IPS DF 6.9 (cell line): ENCODE measurements at regions not wholly inside any gene's neighbourhood (a gene's known extent, or its start where the extent isn't known, plus 50 kb on each side); places are given as distances from the start of the nearest gene placed in this dataset.

Experiments
- DNase-seq: peaks from one replicate; pipeline ENCODE4 v3.0.0-alpha.2; 2013; ENCODE audit warnings: low read depth, low spot score
- H3K27ac ChIP-seq: one replicate; pipeline ENCODE4 v1.5.1; 2013; ENCODE audit warnings: low read length, control low read depth
- H3K27me3 ChIP-seq: 2 replicates; pipeline ENCODE4 v1.6.1; 2013; ENCODE audit warnings: mild to moderate bottlenecking, low read length; ENCODE audit not compliant: control insufficient read depth, insufficient read depth
- H3K36me3 ChIP-seq: 2 replicates; pipeline ENCODE4 v1.6.1; 2013; ENCODE audit warnings: low read length; ENCODE audit not compliant: control insufficient read depth, insufficient read depth
- H3K4me1 ChIP-seq: 2 replicates; pipeline ENCODE4 v1.6.1; 2013; ENCODE audit warnings: low read length; ENCODE audit not compliant: control insufficient read depth, insufficient read depth
- H3K4me3 ChIP-seq: 2 replicates; pipeline ENCODE4 v1.5.1; 2013; ENCODE audit warnings: mild to moderate bottlenecking, low read length
- H3K9me3 ChIP-seq: 2 replicates; pipeline ENCODE4 v1.6.1; 2013; ENCODE audit warnings: low read length, inconsistent platforms; ENCODE audit not compliant: control insufficient read depth, insufficient read depth
- WGBS: extraction: QIAGEN DNeasy Blood & Tissue Kit; methylation state at CpG from one replicate; pipeline ENCODE4 v1.1.7; 2013; ENCODE audit warnings: mixed read lengths, missing lambda C conversion rate; ENCODE audit not compliant: insufficient read length, insufficient coverage; 5-methylcytosine and 5-hydroxymethylcytosine counted together

- Histone ChIP-seq H3K4me1 (no peaks in the 10 kb centered on the region), H3K27me3 (no peaks in the 10 kb centered on the region), H3K27ac (no peak overlapping the region), H3K36me3 (no peaks in the 10 kb centered on the region), H3K9me3 (no peaks in the 10 kb centered on the region), H3K4me3 (no peak overlapping the region)
- DNase-seq, result no peak
- WGBS, result no CpG with 5 or more reads among the region's 9 CpGs
Observed at GRCh38 chr21:39014747-39015146, 168.5 kb downstream of the PSMG1 start.

DNA sequence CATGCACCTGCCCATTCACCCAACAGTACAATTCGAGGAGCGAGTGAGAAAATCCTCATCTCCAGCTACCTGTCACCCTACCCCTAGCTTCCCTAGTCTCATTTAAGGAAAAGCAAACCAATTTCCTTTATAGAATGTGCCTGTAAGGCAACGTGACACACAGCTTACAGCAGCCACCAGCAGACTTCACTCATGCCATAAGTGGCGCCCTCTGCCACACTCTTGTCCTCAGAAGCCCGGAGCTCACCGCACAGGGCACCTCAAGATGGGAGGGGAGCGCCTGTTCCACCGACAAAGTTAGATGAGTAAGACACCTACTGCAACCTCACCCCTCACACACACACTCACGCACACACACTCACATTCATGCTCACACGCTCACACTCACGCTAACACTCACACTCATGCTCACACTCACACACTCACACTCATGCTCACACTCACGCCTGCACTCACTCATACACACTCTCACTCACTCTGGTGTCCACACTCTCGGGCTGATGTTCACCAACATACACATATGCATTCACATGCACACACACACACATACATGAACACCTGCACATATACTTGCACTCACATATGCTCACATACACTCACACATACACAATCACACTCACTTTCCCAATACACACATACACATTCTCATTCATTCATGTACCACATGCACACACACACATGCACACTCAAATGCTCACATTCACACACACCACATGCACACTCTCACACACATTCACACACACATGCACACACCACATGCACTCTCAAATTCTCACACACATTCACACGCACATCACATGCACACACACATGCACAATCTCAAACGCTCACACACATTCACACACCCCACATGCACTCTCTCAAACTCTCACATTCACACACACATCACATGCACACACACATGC is 170.7 kb downstream of the PSMG1 start:
- Histone ChIP-seq H3K36me3 (no peaks in the 10 kb centered on the region), H3K27ac (no peak overlapping the region), H3K9me3 (no peaks in the 10 kb centered on the region), H3K27me3 (no peaks in the 10 kb centered on the region), H3K4me1 (no peaks in the 10 kb centered on the region), H3K4me3 (no peak overlapping the region)
- 100% methylated on average over 5 of the region's 15 CpGs for WGBS
- no peak for DNase-seq

DNA sequence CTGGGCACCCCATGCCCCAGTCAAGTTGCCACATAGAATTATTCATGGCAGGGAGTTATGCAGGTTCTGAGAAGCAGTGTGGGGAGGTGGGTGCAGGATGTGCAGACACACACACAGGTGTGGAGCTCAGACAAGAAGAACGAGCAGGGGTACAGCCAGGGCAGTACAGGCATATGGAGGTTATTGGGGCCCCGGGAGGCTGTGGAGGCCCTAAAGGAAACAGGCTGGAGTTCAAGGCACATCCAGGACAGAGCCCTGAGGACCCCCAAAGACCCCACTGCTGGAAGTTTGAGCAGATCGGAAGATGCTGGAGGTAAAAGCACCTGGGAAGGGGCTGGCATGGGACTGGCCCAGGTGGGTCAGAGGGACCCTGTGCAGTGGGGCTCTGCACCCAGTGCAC is 171.3 kb downstream of the PSMG1 start:
- no peaks in the 10 kb centered on the region for H3K36me3 ChIP-seq
- H3K27me3 ChIP-seq, result no peaks in the 10 kb centered on the region
- no peaks in the 10 kb centered on the region for H3K9me3 ChIP-seq
- no peak overlapping the region for H3K4me3 ChIP-seq
- DNase-seq, result no peak
- H3K4me1 ChIP-seq, result no peaks in the 10 kb centered on the region
- WGBS, result no CpG with 5 or more reads among the region's 3 CpGs
- no peak overlapping the region for H3K27ac ChIP-seq

DNA sequence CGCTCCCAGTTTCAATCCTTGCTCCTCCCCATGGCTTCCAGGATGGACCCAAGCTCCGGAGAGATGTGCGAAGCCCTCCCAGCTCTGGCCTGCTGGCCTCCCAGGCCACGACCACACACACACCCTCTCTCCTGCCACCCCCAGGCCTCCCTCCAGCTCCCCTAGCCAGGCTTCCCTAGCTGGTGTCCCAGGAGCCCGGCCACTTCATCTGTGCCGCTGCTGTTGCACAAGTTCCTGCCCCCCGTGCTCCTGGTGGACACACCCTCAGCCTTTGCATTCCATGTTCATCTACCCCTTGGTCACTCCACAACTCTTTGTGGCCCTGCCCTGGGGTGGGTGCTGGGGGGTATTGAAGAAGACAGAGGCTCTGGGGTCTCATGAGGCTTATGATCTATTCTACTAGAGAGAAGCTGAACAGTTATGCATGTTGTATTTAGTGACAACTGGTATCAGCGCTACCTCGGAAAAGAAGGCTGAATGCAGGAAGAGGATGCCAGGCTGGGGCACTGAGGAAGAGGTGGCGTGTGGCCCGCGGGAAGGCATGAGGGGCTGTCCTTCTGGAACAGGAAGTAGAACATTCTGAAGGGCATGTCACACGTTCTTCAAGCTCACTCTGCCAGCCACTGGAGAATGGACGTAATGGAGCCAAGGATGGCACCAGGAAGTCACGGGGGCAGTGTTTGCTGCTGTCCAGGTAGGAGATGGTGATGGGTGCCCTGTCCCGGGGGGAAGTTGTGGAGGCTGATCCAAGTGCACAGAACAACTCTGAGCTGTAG is 172.4 kb downstream of the PSMG1 start:
- Histone ChIP-seq H3K27ac (no peak overlapping the region), H3K4me1 (no peaks in the 10 kb centered on the region)
- WGBS, result no CpG with 5 or more reads among the region's 16 CpGs

DNA sequence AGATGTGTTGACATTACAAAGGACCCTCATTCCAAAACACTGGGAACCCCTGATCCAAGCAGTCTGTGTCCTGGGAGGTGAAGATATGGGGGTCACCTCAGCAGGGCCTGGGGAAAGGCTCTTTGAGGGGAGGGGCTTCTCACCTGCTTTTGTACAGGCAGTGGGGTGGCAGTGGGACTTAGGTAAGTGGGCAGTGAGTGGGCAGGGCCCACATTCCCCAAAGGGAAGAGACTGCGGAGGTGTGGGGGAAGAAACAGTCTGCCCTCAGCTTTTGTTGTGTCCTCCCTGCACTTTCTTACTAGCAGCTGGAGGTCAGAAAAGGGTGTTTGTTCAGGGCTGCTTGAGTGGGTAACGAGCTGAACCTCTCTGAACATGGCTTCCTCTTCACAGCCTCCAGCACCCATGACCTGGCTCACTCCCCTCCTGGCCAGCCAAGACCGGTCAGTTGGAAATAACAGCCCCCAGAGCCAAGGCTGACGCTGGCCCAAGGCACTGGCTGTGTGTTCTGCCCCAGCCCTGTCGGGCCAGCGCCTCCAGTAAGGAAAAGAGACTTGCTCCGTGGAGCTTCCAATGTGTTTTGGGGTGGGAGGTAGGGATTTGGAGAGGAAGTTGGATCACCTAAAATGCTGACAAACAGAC is 173.5 kb downstream of the PSMG1 start:
- WGBS, result no CpG with 5 or more reads among the region's 7 CpGs
- H3K4me3 ChIP-seq, result no peak overlapping the region
- no peak overlapping the region for H3K27ac ChIP-seq
- H3K27me3 ChIP-seq, result no peaks in the 10 kb centered on the region
- H3K4me1 ChIP-seq, result no peaks in the 10 kb centered on the region
- H3K9me3 ChIP-seq, result no peaks in the 10 kb centered on the region
- DNase-seq, result no peak
- no peaks in the 10 kb centered on the region for H3K36me3 ChIP-seq

More for the DNA sequence above, 172.4 kb downstream of the PSMG1 start:
- H3K36me3 ChIP-seq, result no peaks in the 10 kb centered on the region
- no peaks in the 10 kb centered on the region for H3K9me3 ChIP-seq
- H3K27me3 ChIP-seq, result no peaks in the 10 kb centered on the region
- no peak overlapping the region for H3K4me3 ChIP-seq
- no peak for DNase-seq

GRCh38 chr21:39007985-39008384 is 175.3 kb downstream of the PSMG1 start:
- no peak for DNase-seq
- Histone ChIP-seq H3K27ac (no peak overlapping the region), H3K4me1 (no peaks in the 10 kb centered on the region; the same call in 1 of the 2 replicates), H3K9me3 (no peaks in the 10 kb centered on the region), H3K27me3 (no peaks in the 10 kb centered on the region), H3K36me3 (no peaks in the 10 kb centered on the region), H3K4me3 (no peak overlapping the region)
- no CpG with 5 or more reads among the region's 2 CpGs for WGBS

GRCh38 chr21:39007532-39007931 is 175.7 kb downstream of the PSMG1 start:
- Histone ChIP-seq H3K4me1 (no peaks in the 10 kb centered on the region; the same call in 1 of the 2 replicates), H3K27ac (no peak overlapping the region), H3K27me3 (no peaks in the 10 kb centered on the region), H3K36me3 (no peaks in the 10 kb centered on the region), H3K9me3 (no peaks in the 10 kb centered on the region), H3K4me3 (no peak overlapping the region)
- no CpG with 5 or more reads among the region's 8 CpGs for WGBS
- DNase-seq, result no peak

- no CpG with 5 or more reads among the region's 7 CpGs for WGBS
- H3K9me3 ChIP-seq, result no peaks in the 10 kb centered on the region
- H3K36me3 ChIP-seq, result no peaks in the 10 kb centered on the region
- no peaks in the 10 kb centered on the region; the same call in 1 of the 2 replicates for H3K4me1 ChIP-seq
- no peak overlapping the region for H3K4me3 ChIP-seq
- no peaks in the 10 kb centered on the region for H3K27me3 ChIP-seq
- H3K27ac ChIP-seq, result no peak overlapping the region
- DNase-seq, result no peak
Observed at GRCh38 chr21:39006571-39007311, 176.5 kb downstream of the PSMG1 start.

- DNase-seq, result no peak
- no peaks in the 10 kb centered on the region for H3K36me3 ChIP-seq
- H3K4me3 ChIP-seq, result no peak overlapping the region
- H3K9me3 ChIP-seq, result no peaks in the 10 kb centered on the region
- no CpG with 5 or more reads among the region's 3 CpGs for WGBS
- H3K4me1 ChIP-seq, result no peaks in the 10 kb centered on the region; the same call in 1 of the 2 replicates
- no peaks in the 10 kb centered on the region for H3K27me3 ChIP-seq
- no peak overlapping the region for H3K27ac ChIP-seq
Observed at GRCh38 chr21:39005502-39005787, 177.8 kb downstream of the PSMG1 start.
